ENCODE measurements at regions not wholly inside any gene's neighbourhood (a gene's known extent, or its start where the extent isn't known, plus 50 kb on each side); places are given as distances from the start of the nearest gene placed in this dataset.
"Not testable (repeated sequence)": the region's sequence is repeated elsewhere in the genome, so short reads cannot be mapped to it uniquely, and the experiment has no call there.

GRCh38 chr2:34311816-34312215, 712.7 kb upstream of the FAM98A start:
- DNase-seq (ENCODE audit: low read depth): no peak

- DNase-seq (ENCODE audit: low read depth): no peak
These were observed 709.0 kb upstream of the FAM98A start for GRCh38 chr2:34308140-34308539.

GRCh38 chr2:34307636-34308035, 708.5 kb upstream of the FAM98A start:
- DNase-seq (ENCODE audit: low read depth): no peak

DNA sequence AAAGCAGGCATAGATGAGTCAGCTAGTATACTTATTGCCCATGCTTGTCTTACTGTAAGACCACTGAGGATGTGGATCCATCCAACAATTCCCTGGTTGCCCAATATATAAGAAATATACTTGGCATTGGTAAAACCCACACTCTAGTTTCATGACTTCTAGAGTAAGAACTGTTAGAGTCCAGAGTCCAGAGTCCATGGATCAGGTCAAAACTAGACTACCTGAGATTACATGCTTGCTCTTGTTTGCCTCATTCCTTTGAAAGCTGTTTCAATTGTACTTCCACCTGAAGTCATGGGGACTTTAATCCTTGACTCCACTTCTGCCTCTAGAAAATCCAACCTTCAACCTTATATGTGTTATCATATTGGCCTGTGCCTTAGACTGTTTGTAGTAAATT, 707.6 kb upstream of the FAM98A start:
- DNase-seq (ENCODE audit: low read depth): no peak

DNA sequence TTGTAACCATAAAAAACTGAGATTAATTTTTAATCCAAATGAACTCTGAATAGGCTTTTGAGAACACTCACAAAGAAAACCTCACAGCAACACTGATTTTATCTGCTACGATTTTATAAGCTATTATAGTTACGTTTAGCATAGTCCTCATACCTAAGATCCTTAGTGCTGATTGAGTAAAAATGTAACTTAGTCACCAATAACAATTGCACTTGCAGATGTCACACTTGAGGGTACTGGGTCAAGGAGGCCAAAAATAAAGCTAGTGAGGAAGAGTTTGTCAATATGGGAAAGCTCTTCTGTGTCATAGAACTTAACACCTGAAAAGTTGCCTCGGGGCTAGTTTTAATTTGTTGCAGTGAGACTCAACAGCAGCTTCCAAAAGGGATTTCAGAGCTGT, 706.5 kb upstream of the FAM98A start:
- no peak for DNase-seq (ENCODE audit: low read depth)

DNA sequence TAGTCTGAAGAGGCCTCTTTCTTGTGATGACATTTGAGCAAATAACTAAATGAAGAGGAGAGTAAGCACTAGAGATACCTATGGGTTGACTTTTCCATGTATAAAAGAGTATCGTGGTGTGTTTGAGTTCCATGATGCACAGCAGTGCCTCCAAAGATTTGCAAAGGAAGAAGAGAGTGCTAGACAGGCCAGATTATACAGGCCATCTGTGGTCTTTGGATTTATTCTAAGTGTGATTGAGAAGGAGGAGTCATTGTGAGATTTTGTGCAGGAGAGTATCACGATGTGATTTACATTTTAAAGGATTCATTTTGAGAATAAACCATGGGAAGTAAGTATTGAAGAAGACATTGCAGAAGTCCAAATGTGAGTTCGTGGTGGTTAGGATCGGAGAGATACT, 695.9 kb upstream of the FAM98A start:
- DNase-seq (ENCODE audit: low read depth): no peak

GRCh38 chr2:34291076-34291475, 692.0 kb upstream of the FAM98A start:
- no peak for DNase-seq (ENCODE audit: low read depth)

GRCh38 chr2:34288016-34288415, 688.9 kb upstream of the FAM98A start:
- no peak for DNase-seq (ENCODE audit: low read depth)

GRCh38 chr2:34280606-34281005, 681.5 kb upstream of the FAM98A start:
- no peak for DNase-seq (ENCODE audit: low read depth)

DNA sequence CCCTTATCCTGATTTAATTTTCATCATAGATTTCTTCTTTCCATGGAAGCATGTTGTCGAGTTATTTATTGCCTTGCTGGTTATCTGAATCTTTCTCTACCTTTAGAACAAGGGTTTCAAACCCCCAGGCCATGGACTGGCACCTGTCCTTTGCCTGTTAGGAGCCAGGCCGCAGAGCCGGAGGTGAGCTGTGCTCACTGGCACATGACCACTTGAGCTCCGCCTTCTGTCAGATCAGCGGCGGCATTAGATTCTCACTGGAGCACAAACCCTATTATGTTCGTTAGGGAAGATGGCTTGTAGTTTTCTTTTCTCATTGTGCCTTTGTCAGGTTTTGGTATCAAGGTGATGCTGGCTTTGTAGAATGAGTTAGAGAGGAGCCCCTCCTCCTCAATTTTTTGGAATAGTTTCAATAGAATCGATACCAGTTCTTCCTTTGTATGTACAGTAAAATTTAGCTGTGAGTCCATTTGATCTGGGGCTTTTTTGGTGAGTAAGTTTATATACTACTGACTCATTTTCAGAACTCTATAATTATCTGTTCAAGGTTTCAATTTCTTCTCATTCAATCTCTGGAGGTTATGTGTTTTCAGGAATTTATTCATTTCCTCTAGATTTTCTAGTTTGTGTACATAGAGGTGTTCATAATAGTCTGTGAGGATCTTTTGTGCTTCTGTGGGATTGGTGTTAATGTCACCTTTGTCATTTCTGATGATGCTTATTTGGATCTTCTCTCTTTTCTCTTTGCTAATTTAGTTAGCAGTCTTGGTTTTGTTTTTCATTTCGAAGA, 668.0 kb upstream of the FAM98A start:
- no peak for DNase-seq (ENCODE audit: low read depth)

DNA sequence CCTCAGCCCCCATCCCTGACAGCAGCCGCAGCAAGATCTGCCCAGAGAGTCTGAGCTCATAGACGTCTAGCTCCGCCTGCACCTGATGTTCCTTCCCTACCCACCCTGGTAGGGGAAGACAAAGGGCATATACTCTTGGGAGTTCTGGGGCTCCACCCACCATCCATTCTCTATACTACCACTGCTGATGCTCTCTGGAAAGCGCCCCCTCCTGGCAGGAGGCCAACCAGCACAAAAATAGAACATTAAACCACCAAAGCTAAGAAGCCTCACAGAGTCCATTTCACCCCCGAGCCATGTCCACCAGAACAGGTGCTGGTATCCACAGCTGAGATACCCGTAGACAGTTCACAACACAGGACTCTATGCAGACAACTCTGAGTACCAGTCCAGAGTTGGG, 662.6 kb upstream of the FAM98A start:
- no peak for DNase-seq (ENCODE audit: low read depth)

DNA sequence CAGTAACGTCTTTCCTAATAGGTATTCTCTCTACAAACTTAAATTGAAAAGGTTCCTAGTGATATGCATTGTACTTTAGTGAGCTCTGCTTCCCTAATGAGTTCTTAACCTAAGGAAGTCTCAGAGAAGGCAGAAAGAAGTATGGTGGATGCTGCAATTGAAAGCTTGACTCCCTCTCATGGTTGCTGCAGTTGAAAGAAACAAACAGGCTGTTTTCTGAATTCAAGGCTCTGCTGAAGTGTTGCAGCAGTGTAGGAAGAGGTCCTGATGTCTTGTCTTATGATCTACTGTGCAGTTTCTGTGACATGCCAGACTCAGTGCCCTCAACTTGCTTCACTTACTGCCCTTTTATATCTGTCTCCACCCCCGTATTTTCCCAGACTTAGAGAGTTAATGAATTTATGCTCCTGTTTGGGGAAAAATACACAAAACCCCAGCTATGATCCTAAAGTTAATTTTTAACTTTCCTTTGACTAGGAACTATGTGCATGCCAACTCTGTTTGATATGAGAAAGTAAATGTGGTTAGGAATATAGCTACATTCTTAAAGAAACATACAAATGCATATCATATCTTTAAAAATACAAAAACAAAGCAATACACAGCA, 655.3 kb upstream of the FAM98A start:
- no peak for DNase-seq (ENCODE audit: low read depth)

- no peak for DNase-seq (ENCODE audit: low read depth)
These were observed 653.0 kb upstream of the FAM98A start for GRCh38 chr2:34252111-34252510.

GRCh38 chr2:34251578-34251977, 652.5 kb upstream of the FAM98A start:
- no peak for DNase-seq (ENCODE audit: low read depth)

- DNase-seq (ENCODE audit: low read depth): no peak
These were observed 645.1 kb upstream of the FAM98A start for GRCh38 chr2:34244195-34244594.

DNA sequence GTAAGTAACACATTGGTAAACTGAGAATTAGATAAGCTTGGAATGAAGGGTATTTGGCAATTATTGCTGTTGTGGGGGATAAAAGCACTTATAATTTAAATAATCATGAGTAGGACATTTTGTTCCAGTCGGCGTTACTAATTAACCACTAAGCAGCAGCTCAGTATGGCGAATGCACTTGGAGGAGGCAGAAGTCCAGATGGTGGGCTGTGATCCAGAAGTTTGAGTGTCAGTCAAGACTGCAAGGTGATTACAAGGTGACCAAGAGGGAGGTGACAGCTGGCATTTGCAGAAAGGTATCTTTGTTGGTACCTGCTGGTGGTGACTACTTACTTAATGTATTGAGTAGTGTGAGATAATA, 643.6 kb upstream of the FAM98A start:
- no peak for DNase-seq (ENCODE audit: low read depth)

DNA sequence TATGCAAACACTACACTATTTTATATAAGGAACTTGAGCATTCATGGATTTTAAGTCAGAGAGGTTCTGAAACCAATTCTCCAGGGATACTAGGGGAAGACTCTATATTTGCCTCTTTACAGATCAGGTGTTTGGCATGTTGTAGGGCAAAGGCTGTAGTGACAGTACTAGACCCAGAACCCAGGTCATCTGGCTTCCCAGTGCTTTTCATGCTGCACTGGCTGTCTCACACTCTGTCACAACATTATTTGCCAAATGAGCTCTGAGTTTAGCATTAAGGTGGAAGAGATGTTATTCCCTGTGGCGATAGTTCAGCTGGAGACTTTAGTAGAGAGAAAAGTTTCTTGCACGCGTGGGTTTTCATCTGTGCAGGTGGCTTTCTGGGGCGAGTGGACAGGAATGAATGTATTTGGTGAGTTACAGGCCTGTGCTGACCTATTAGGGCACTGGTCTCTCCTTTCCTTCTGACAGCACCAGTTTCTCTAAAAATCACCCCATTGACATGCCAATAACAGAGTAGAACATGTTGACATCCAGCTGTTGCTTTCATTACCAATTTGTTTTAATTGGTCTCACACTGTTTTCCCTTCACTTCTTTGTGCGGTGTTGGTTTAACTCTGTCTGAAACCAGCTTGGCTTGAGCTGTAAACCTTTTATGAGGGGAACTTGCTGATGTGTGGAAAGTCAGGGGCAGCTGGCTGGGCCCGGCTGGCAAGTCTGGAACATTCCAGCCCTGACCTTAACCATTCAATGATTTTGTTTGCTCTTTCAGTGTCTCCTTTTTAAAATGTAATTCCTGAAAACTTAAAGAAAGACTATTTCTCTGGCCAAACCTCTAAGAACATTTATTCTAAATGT, 643.0 kb upstream of the FAM98A start:
- no peak for DNase-seq (ENCODE audit: low read depth)

- DNase-seq (ENCODE audit: low read depth): no peak
These were observed 640.4 kb upstream of the FAM98A start for GRCh38 chr2:34239511-34239910.

- no peak for DNase-seq (ENCODE audit: low read depth)
These were observed 635.7 kb upstream of the FAM98A start for GRCh38 chr2:34234823-34235222.

- peak; percentile 2 for DNase-seq (ENCODE audit: low read depth)
These were observed 630.9 kb upstream of the FAM98A start for GRCh38 chr2:34229998-34230397.

DNA sequence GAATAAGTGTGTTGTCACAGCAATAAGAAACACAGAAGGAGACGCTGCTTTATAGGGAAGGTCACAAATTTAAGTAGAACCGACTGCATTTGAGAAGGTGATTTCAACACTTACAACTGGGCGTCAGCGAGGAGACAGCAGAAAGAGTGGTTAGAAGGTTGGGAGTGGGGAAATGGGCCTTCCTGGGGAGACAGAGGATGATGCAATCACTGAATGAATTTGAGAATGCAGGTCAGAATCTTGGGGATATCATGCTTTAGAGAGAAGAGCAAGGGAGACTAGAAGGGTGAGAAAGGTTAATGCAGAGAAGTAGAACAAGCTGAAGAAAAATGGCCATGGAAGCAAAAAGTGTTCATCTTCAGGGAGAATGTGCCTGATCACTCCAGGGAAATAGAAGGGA, 616.1 kb upstream of the FAM98A start:
- no peak for DNase-seq (ENCODE audit: low read depth)

DNA sequence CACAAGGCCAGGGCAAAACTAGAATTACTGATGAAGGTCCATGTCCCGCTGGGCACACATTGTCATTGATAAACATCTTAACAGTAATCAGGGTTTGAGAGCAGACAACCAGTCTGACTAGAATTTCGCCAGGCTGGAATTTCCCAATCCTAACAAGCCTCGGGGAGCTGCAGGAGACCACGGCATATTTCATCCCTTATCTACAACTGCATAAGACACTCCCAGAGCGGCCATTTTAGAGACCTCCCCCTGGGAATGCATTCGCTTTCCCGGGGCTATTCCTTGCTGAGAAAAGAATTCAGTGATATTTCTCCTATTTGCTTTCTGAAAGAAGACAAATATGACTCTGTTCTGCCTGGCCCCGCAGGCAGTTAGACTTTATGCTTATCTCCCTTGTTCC, 611.3 kb upstream of the FAM98A start:
- DNase-seq (ENCODE audit: low read depth): not testable (repeated sequence)

GRCh38 chr2:34204560-34204959, 605.5 kb upstream of the FAM98A start:
- no peak for DNase-seq (ENCODE audit: low read depth)

Data from M059J (cell line).